ENCODE measurements at regions not wholly inside any gene's neighbourhood (a gene's known extent, or its start where the extent isn't known, plus 50 kb on each side); places are given as distances from the start of the nearest gene placed in this dataset.

- H3K9me3 ChIP-seq (ENCODE audit: control insufficient read depth, low read length), result no peaks in the 10 kb centered on the region
- no peak overlapping the region for H3K27ac ChIP-seq (ENCODE audit: insufficient read depth, low read depth, low read length, poor library complexity, severe bottlenecking)
- 94 to 96% methylated on average over 1 to 2 of the region's 2 CpGs for WGBS, 2 experiments
- H3K36me3 ChIP-seq (ENCODE audit: control insufficient read depth, insufficient read depth, low read length), result no peaks in the 10 kb centered on the region
- H3K27me3 ChIP-seq (ENCODE audit: control insufficient read depth, insufficient read depth, low read length, poor library complexity, severe bottlenecking), result no peaks in the 10 kb centered on the region
- H3K4me1 ChIP-seq (ENCODE audit: control insufficient read depth, insufficient read depth, low read length), result no peaks in the 10 kb centered on the region
- no peak overlapping the region for H3K4me3 ChIP-seq (ENCODE audit: insufficient read depth, low read depth, low read length)
These were observed 218.7 kb upstream of the RBFOX1 start for GRCh38 chr16:7113949-7114348.

GRCh38 chr16:7113395-7113794 lies 219.2 kb upstream of the RBFOX1 start:
- Histone ChIP-seq H3K4me1 (ENCODE audit: control insufficient read depth, insufficient read depth, low read length) (no peaks in the 10 kb centered on the region), H3K9me3 (ENCODE audit: control insufficient read depth, low read length) (no peaks in the 10 kb centered on the region), H3K36me3 (ENCODE audit: control insufficient read depth, insufficient read depth, low read length) (no peaks in the 10 kb centered on the region), H3K27me3 (ENCODE audit: control insufficient read depth, insufficient read depth, low read length, poor library complexity, severe bottlenecking) (no peaks in the 10 kb centered on the region), H3K4me3 (ENCODE audit: insufficient read depth, low read depth, low read length) (no peak overlapping the region), H3K27ac (ENCODE audit: insufficient read depth, low read depth, low read length, poor library complexity, severe bottlenecking) (no peak overlapping the region)
- 60 to 100% methylated on average over 1 of the region's 2 CpGs for WGBS, 2 experiments

GRCh38 chr16:7111265-7111664 lies 221.4 kb upstream of the RBFOX1 start:
- Histone ChIP-seq H3K4me1 (ENCODE audit: control insufficient read depth, insufficient read depth, low read length) (no peaks in the 10 kb centered on the region), H3K9me3 (ENCODE audit: control insufficient read depth, low read length) (no peaks in the 10 kb centered on the region), H3K36me3 (ENCODE audit: control insufficient read depth, insufficient read depth, low read length) (no peaks in the 10 kb centered on the region), H3K27ac (ENCODE audit: insufficient read depth, low read depth, low read length, poor library complexity, severe bottlenecking) (no peak overlapping the region), H3K27me3 (ENCODE audit: control insufficient read depth, insufficient read depth, low read length, poor library complexity, severe bottlenecking) (no peaks in the 10 kb centered on the region), H3K4me3 (ENCODE audit: insufficient read depth, low read depth, low read length) (no peak overlapping the region)
- 64% methylated on average over 2 of the region's 3 CpGs; no CpG with 5 or more reads in 1 of the 2 experiments for WGBS, 2 experiments

- WGBS, 2 experiments, result 91 to 92% methylated on average over 3 of the region's 3 CpGs
- H3K27me3 ChIP-seq (ENCODE audit: control insufficient read depth, insufficient read depth, low read length, poor library complexity, severe bottlenecking), result no peaks in the 10 kb centered on the region
- no peaks in the 10 kb centered on the region for H3K36me3 ChIP-seq (ENCODE audit: control insufficient read depth, insufficient read depth, low read length)
- no peak overlapping the region for H3K27ac ChIP-seq (ENCODE audit: insufficient read depth, low read depth, low read length, poor library complexity, severe bottlenecking)
- no peaks in the 10 kb centered on the region for H3K9me3 ChIP-seq (ENCODE audit: control insufficient read depth, low read length)
- no peak overlapping the region for H3K4me3 ChIP-seq (ENCODE audit: insufficient read depth, low read depth, low read length)
- H3K4me1 ChIP-seq (ENCODE audit: control insufficient read depth, insufficient read depth, low read length), result no peaks in the 10 kb centered on the region
These were observed 225.2 kb upstream of the RBFOX1 start for GRCh38 chr16:7107436-7107835.

GRCh38 chr16:7103056-7103455 lies 229.6 kb upstream of the RBFOX1 start:
- Histone ChIP-seq H3K9me3 (ENCODE audit: control insufficient read depth, low read length) (no peaks in the 10 kb centered on the region), H3K36me3 (ENCODE audit: control insufficient read depth, insufficient read depth, low read length) (no peaks in the 10 kb centered on the region), H3K4me1 (ENCODE audit: control insufficient read depth, insufficient read depth, low read length) (no peaks in the 10 kb centered on the region), H3K27ac (ENCODE audit: insufficient read depth, low read depth, low read length, poor library complexity, severe bottlenecking) (no peak overlapping the region), H3K4me3 (ENCODE audit: insufficient read depth, low read depth, low read length) (no peak overlapping the region), H3K27me3 (ENCODE audit: control insufficient read depth, insufficient read depth, low read length, poor library complexity, severe bottlenecking) (no peaks in the 10 kb centered on the region)
- whole genome bisulfite sequencing, 2 experiments, result 91 to 98% methylated on average over 3 of the region's 3 CpGs

GRCh38 chr16:7101054-7101453 lies 231.6 kb upstream of the RBFOX1 start:
- WGBS, 2 experiments, result 94 to 97% methylated on average over 8 of the region's 8 CpGs
- Histone ChIP-seq H3K27ac (ENCODE audit: insufficient read depth, low read depth, low read length, poor library complexity, severe bottlenecking) (no peak overlapping the region), H3K4me1 (ENCODE audit: control insufficient read depth, insufficient read depth, low read length) (peaks cover 5% of the 10 kb centered on the region), H3K4me3 (ENCODE audit: insufficient read depth, low read depth, low read length) (no peak overlapping the region), H3K36me3 (ENCODE audit: control insufficient read depth, insufficient read depth, low read length) (no peaks in the 10 kb centered on the region), H3K27me3 (ENCODE audit: control insufficient read depth, insufficient read depth, low read length, poor library complexity, severe bottlenecking) (no peaks in the 10 kb centered on the region), H3K9me3 (ENCODE audit: control insufficient read depth, low read length) (no peaks in the 10 kb centered on the region)

GRCh38 chr16:7097518-7097917 lies 235.1 kb upstream of the RBFOX1 start:
- Histone ChIP-seq H3K4me3 (ENCODE audit: insufficient read depth, low read depth, low read length) (no peak overlapping the region), H3K27ac (ENCODE audit: insufficient read depth, low read depth, low read length, poor library complexity, severe bottlenecking) (no peak overlapping the region), H3K36me3 (ENCODE audit: control insufficient read depth, insufficient read depth, low read length) (no peaks in the 10 kb centered on the region), H3K27me3 (ENCODE audit: control insufficient read depth, insufficient read depth, low read length, poor library complexity, severe bottlenecking) (no peaks in the 10 kb centered on the region), H3K9me3 (ENCODE audit: control insufficient read depth, low read length) (no peaks in the 10 kb centered on the region), H3K4me1 (ENCODE audit: control insufficient read depth, insufficient read depth, low read length) (peaks cover 13% of the 10 kb centered on the region)
- 40 to 48% methylated on average over 1 of the region's 1 CpG for WGBS, 2 experiments

GRCh38 chr16:7093511-7093910 lies 239.1 kb upstream of the RBFOX1 start:
- 94 to 100% methylated on average over 4 of the region's 4 CpGs for WGBS, 2 experiments
- no peaks in the 10 kb centered on the region for H3K9me3 ChIP-seq (ENCODE audit: control insufficient read depth, low read length)
- no peak overlapping the region for H3K4me3 ChIP-seq (ENCODE audit: insufficient read depth, low read depth, low read length)
- no peaks in the 10 kb centered on the region for H3K36me3 ChIP-seq (ENCODE audit: control insufficient read depth, insufficient read depth, low read length)
- H3K27me3 ChIP-seq (ENCODE audit: control insufficient read depth, insufficient read depth, low read length, poor library complexity, severe bottlenecking), result no peaks in the 10 kb centered on the region
- peaks cover 33% of the 10 kb centered on the region for H3K4me1 ChIP-seq (ENCODE audit: control insufficient read depth, insufficient read depth, low read length)
- H3K27ac ChIP-seq (ENCODE audit: insufficient read depth, low read depth, low read length, poor library complexity, severe bottlenecking), result no peak overlapping the region

GRCh38 chr16:7090628-7091115 lies 242.0 kb upstream of the RBFOX1 start:
- 31 to 34% methylated on average over 9 of the region's 9 CpGs for WGBS, 2 experiments

GRCh38 chr16:7089751-7090150 lies 242.9 kb upstream of the RBFOX1 start:
- H3K27ac ChIP-seq (ENCODE audit: insufficient read depth, low read depth, low read length, poor library complexity, severe bottlenecking), result no peak overlapping the region
- H3K36me3 ChIP-seq (ENCODE audit: control insufficient read depth, insufficient read depth, low read length), result no peaks in the 10 kb centered on the region
- H3K4me1 ChIP-seq (ENCODE audit: control insufficient read depth, insufficient read depth, low read length), result peaks cover 34% of the 10 kb centered on the region
- H3K9me3 ChIP-seq (ENCODE audit: control insufficient read depth, low read length), result no peaks in the 10 kb centered on the region
- no peak overlapping the region for H3K4me3 ChIP-seq (ENCODE audit: insufficient read depth, low read depth, low read length)
- H3K27me3 ChIP-seq (ENCODE audit: control insufficient read depth, insufficient read depth, low read length, poor library complexity, severe bottlenecking), result peaks cover 10% of the 10 kb centered on the region

More at GRCh38 chr16:7090628-7091115, 242.0 kb upstream of the RBFOX1 start:
- Histone ChIP-seq H3K4me1 (ENCODE audit: control insufficient read depth, insufficient read depth, low read length) (peaks cover 34% of the 10 kb centered on the region), H3K9me3 (ENCODE audit: control insufficient read depth, low read length) (no peaks in the 10 kb centered on the region), H3K36me3 (ENCODE audit: control insufficient read depth, insufficient read depth, low read length) (no peaks in the 10 kb centered on the region), H3K27ac (ENCODE audit: insufficient read depth, low read depth, low read length, poor library complexity, severe bottlenecking) (no peak overlapping the region), H3K4me3 (ENCODE audit: insufficient read depth, low read depth, low read length) (no peak overlapping the region), H3K27me3 (ENCODE audit: control insufficient read depth, insufficient read depth, low read length, poor library complexity, severe bottlenecking) (peaks cover 4% of the 10 kb centered on the region)

- 37 to 40% methylated on average over 5 of the region's 5 CpGs for WGBS, 2 experiments
- Histone ChIP-seq H3K36me3 (ENCODE audit: control insufficient read depth, insufficient read depth, low read length) (no peaks in the 10 kb centered on the region), H3K27me3 (ENCODE audit: control insufficient read depth, insufficient read depth, low read length, poor library complexity, severe bottlenecking) (peaks cover 10% of the 10 kb centered on the region), H3K27ac (ENCODE audit: insufficient read depth, low read depth, low read length, poor library complexity, severe bottlenecking) (no peak overlapping the region), H3K4me3 (ENCODE audit: insufficient read depth, low read depth, low read length) (no peak overlapping the region), H3K9me3 (ENCODE audit: control insufficient read depth, low read length) (no peaks in the 10 kb centered on the region), H3K4me1 (ENCODE audit: control insufficient read depth, insufficient read depth, low read length) (peaks cover 34% of the 10 kb centered on the region)
These were observed 243.9 kb upstream of the RBFOX1 start for GRCh38 chr16:7088711-7089110.
